K562 (cell line): ENCODE measurements at regions not wholly inside any gene's neighbourhood (a gene's known extent, or its start where the extent isn't known, plus 50 kb on each side); places are given as distances from the start of the nearest gene placed in this dataset.

Experiments
- CBFB ChIP-seq: sonication (generic); formaldehyde crosslinking; IDR thresholded peaks from 2 replicates; pipeline ENCODE4 v1.4.0; 2020; ENCODE audit warnings: mild to moderate bottlenecking, missing genetic modification reagents
- EP300 ChIP-seq: IDR thresholded peaks from 2 replicates; pipeline ENCODE4 v1.6.1; 2012; ENCODE audit warnings: low read length, improper control_type of control experiment
- HDAC2 ChIP-seq: fragments of 450-650 bp; IDR thresholded peaks from 2 replicates; pipeline ENCODE4 v1.6.1; 2016; ENCODE audit warnings: mild to moderate bottlenecking
- HDAC6 ChIP-seq: IDR thresholded peaks from 2 replicates; pipeline ENCODE4 v1.6.1; 2012; ENCODE audit warnings: low read depth, mild to moderate bottlenecking, control low read depth, inconsistent platforms, low read length, moderate library complexity
- KDM4B ChIP-seq, 2 experiments: fragments of 450-650 bp in 1 of 2; sonication (generic) in 1 of 2; IDR thresholded peaks; 2 replicates each; pipeline ENCODE4 v1.6.1; 2016 to 2017; ENCODE audit warnings: borderline replicate concordance in 2 of 2, antibody characterized with exemption in 1 of 2, low read depth in 1 of 2, mild to moderate bottlenecking in 1 of 2
- KLF16 ChIP-seq: IDR thresholded peaks from 2 replicates; pipeline ENCODE4 v1.6.1; 2016; ENCODE audit warnings: antibody characterized with exemption
- MTA2 ChIP-seq: fragments of 450-650 bp; IDR thresholded peaks from 2 replicates; pipeline ENCODE4 v1.6.1; 2016; ENCODE audit warnings: low read depth
- NRF1 ChIP-seq, 2 experiments: fragments of 450-650 bp; IDR thresholded peaks in 1 of 2; conservative IDR thresholded peaks in 1 of 2; 2 replicates each; pipeline ENCODE4 v1.6.1; 2014; ENCODE audit warnings: mild to moderate bottlenecking in 2 of 2
- SMAD3 ChIP-seq: fragments of 450-650 bp; formaldehyde crosslinking; conservative IDR thresholded peaks from 2 replicates; pipeline ENCODE4 v1.4.0; 2020; ENCODE audit warnings: mild to moderate bottlenecking
- TBL1XR1 ChIP-seq, 2 experiments: IDR thresholded peaks; 2 replicates each; pipeline ENCODE4 v1.6.1; 2012; ENCODE audit warnings: improper control_type of control experiment in 2 of 2, low read length in 2 of 2, mild to moderate bottlenecking in 1 of 2
- ZNF217 ChIP-seq: sonication (generic); formaldehyde crosslinking; IDR thresholded peaks from 2 replicates; pipeline ENCODE4 v1.8.0; 2022; ENCODE audit warnings: mild to moderate bottlenecking, missing genetic modification reagents
- TF ChIP-seq, protein P1 (sequence below), 3 experiments: IDR thresholded peaks in 2 of 3; conservative IDR thresholded peaks in 1 of 3; 2 replicates each; pipeline ENCODE4 v1.5.1; 2011 to 2012; ENCODE audit warnings: low read length in 3 of 3, mild to moderate bottlenecking in 3 of 3, control low read depth in 2 of 3, improper control_type of control experiment in 1 of 3, inconsistent platforms in 1 of 3, low read depth in 1 of 3, mixed read lengths in 1 of 3, moderate library complexity in 1 of 3; ENCODE audit not compliant: insufficient read depth in 2 of 3
- TF ChIP-seq, protein P2 (sequence below), 2 experiments: fragments of 450-650 bp in 1 of 2; sonication (generic) in 1 of 2; formaldehyde crosslinking in 1 of 2; IDR thresholded peaks in 1 of 2; conservative IDR thresholded peaks in 1 of 2; 2 replicates each; pipeline versions ENCODE4 v1.6.1 to v1.8.1; 2016 to 2023; ENCODE audit warnings: mild to moderate bottlenecking in 2 of 2, moderate library complexity in 2 of 2, inconsistent platforms in 1 of 2, missing genetic modification reagents in 1 of 2
- TF ChIP-seq, protein P3 (sequence below): fragments of 250-450 bp; sonication (Bioruptor Pico); IDR thresholded peaks from 2 replicates; pipeline ENCODE4 v1.8.0; 2021; ENCODE audit warnings: borderline replicate concordance, mild to moderate bottlenecking, moderate library complexity; ENCODE audit not compliant: poor library complexity, severe bottlenecking

DNA sequence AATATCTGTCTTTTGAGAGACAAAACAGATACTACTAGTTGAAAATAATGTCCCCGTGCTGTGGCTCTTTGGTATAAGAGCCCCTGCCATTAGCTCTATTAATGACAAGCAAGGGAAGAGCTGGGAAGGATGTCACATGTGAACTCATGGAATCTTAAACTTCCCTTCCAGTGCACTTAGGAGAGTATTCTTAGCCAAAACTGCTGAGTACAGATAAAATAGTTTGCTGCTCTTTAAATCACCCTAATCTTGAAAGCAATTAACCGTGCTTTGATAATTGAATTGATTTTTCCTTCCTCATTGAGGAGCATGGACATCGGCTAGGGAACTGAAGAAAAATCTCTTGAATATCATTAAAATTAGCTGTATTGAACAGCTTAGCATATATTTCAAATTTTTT, 91.7 kb downstream of the SLC35B3 start:
- TF ChIP-seq ZNF217 (CRISPR knock-in tag) (no peak), MTA2 (no peak), CBFB (CRISPR knock-in tag) (no peak), SMAD3 (CRISPR knock-in tag) (no peak), NRF1 (conservative IDR thresholded peaks at IDR 0.05 in 1 of 2, IDR thresholded peaks at IDR 0.05 in 1 of 2) (no peak), HDAC6 (no peak), KLF16 (no peak), KDM4B (IDR thresholded peaks at IDR 0.05; ENCODE audit: borderline replicate concordance in 2 of 2, low read depth in 1 of 2) (no peak), EP300 (no peak), TBL1XR1 (IDR thresholded peaks at IDR 0.05; ENCODE audit: low read length in 2 of 2) (no peak), HDAC2 (no peak)
- TF ChIP-seq, protein P1, sequence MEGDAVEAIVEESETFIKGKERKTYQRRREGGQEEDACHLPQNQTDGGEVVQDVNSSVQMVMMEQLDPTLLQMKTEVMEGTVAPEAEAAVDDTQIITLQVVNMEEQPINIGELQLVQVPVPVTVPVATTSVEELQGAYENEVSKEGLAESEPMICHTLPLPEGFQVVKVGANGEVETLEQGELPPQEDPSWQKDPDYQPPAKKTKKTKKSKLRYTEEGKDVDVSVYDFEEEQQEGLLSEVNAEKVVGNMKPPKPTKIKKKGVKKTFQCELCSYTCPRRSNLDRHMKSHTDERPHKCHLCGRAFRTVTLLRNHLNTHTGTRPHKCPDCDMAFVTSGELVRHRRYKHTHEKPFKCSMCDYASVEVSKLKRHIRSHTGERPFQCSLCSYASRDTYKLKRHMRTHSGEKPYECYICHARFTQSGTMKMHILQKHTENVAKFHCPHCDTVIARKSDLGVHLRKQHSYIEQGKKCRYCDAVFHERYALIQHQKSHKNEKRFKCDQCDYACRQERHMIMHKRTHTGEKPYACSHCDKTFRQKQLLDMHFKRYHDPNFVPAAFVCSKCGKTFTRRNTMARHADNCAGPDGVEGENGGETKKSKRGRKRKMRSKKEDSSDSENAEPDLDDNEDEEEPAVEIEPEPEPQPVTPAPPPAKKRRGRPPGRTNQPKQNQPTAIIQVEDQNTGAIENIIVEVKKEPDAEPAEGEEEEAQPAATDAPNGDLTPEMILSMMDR (IDR thresholded peaks at IDR 0.05 in 2 of 3, conservative IDR thresholded peaks at IDR 0.05 in 1 of 3; ENCODE audit: insufficient read depth in 2 of 3, low read depth in 1 of 3, low read length in 3 of 3), result no peak
- TF ChIP-seq, protein P2, sequence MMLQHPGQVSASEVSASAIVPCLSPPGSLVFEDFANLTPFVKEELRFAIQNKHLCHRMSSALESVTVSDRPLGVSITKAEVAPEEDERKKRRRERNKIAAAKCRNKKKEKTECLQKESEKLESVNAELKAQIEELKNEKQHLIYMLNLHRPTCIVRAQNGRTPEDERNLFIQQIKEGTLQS (IDR thresholded peaks at IDR 0.05), result no peak
- TF ChIP-seq, protein P2 (CRISPR knock-in tag; conservative IDR thresholded peaks at IDR 0.05), result no peak
- TF ChIP-seq, protein P3, sequence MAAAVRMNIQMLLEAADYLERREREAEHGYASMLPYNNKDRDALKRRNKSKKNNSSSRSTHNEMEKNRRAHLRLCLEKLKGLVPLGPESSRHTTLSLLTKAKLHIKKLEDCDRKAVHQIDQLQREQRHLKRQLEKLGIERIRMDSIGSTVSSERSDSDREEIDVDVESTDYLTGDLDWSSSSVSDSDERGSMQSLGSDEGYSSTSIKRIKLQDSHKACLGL (CRISPR knock-in tag), result no peak
